GM23338 (cell line): ENCODE measurements at regions not wholly inside any gene's neighbourhood (a gene's known extent, or its start where the extent isn't known, plus 50 kb on each side); places are given as distances from the start of the nearest gene placed in this dataset.
A peak's percentile ranks its signal among the peaks of the same experiment; 100 is the strongest.

Source experiments
- ATAC-seq: fragments of 200-7000 bp; cut with Tn5 transposase; 3 replicates; pipeline ENCODE4 v1.9.1; 2020
- DNase-seq: peaks from one replicate; pipeline ENCODE4 v3.0.0-alpha.2; 2015; ENCODE audit warnings: low spot score
- H2AFZ ChIP-seq: fragments of 200-600 bp; sonication (generic); 2 replicates; pipeline ENCODE4 v1.8.0; 2016; ENCODE audit warnings: antibody characterized with exemption, mild to moderate bottlenecking, moderate library complexity
- H3F3A ChIP-seq: fragments of 200-600 bp; sonication (generic); replicated peaks from 2 replicates; pipeline ENCODE4 v1.8.0; 2017; ENCODE audit warnings: antibody characterized with exemption, mixed run types, low read depth
- H3K27ac ChIP-seq: fragments of 200-600 bp; sonication (generic); 2 replicates; pipeline ENCODE4 v1.6.1; 2016; ENCODE audit warnings: low read depth
- H3K27me3 ChIP-seq: fragments of 200-600 bp; sonication (generic); 2 replicates; pipeline ENCODE4 v1.8.0; 2016; ENCODE audit warnings: mild to moderate bottlenecking, mixed run types, moderate library complexity; ENCODE audit not compliant: insufficient read depth
- H3K36me3 ChIP-seq: fragments of 200-600 bp; sonication (generic); 2 replicates; pipeline ENCODE4 v1.8.0; 2016; ENCODE audit warnings: mild to moderate bottlenecking; ENCODE audit not compliant: insufficient read depth
- H3K4me1 ChIP-seq: fragments of 200-600 bp; sonication (generic); 2 replicates; pipeline ENCODE4 v1.8.0; 2016; ENCODE audit warnings: mild to moderate bottlenecking, moderate library complexity; ENCODE audit not compliant: insufficient read depth
- H3K4me2 ChIP-seq: fragments of 200-600 bp; sonication (generic); 2 replicates; pipeline ENCODE4 v1.7.1; 2017; ENCODE audit warnings: mixed run types
- H3K4me3 ChIP-seq: fragments of 200-600 bp; sonication (generic); 2 replicates; pipeline ENCODE4 v1.6.1; 2016; ENCODE audit warnings: mixed run types
- H3K79me2 ChIP-seq: fragments of 200-600 bp; sonication (generic); replicated peaks from 2 replicates; pipeline ENCODE4 v1.8.0; 2017; ENCODE audit warnings: mild to moderate bottlenecking; ENCODE audit not compliant: insufficient read depth
- H3K9me2 ChIP-seq: fragments of 200-600 bp; sonication (generic); 2 replicates; pipeline ENCODE4 v1.8.0; 2017; ENCODE audit not compliant: insufficient read depth
- H4K20me1 ChIP-seq: fragments of 200-600 bp; sonication (generic); replicated peaks from 2 replicates; pipeline ENCODE4 v1.8.0; 2017; ENCODE audit warnings: mild to moderate bottlenecking; ENCODE audit not compliant: insufficient read depth
- H3K27ac Mint-ChIP-seq: 2 replicates; pipeline ENCODE4 v1.8.0; 2020; ENCODE audit warnings: inconsistent platforms, mild to moderate bottlenecking, moderate library complexity, mixed read lengths
- H3K27me3 Mint-ChIP-seq: 3 replicates; pipeline ENCODE4 v1.8.0; 2022; ENCODE audit warnings: low read depth, mild to moderate bottlenecking, moderate library complexity, mixed read lengths, inconsistent platforms; ENCODE audit not compliant: insufficient read depth, poor library complexity
- H3K36me3 Mint-ChIP-seq: 3 replicates; pipeline ENCODE4 v1.8.0; 2021; ENCODE audit warnings: low read depth, mild to moderate bottlenecking, inconsistent platforms, moderate library complexity, mixed read lengths
- H3K4me1 Mint-ChIP-seq: 3 replicates; pipeline ENCODE4 v1.8.0; 2020; ENCODE audit warnings: mild to moderate bottlenecking, inconsistent platforms, mixed read lengths
- H3K4me3 Mint-ChIP-seq: 3 replicates; pipeline ENCODE4 v1.8.0; 2021; ENCODE audit warnings: moderate library complexity, mild to moderate bottlenecking, inconsistent platforms, mixed read lengths
- H3K9me3 Mint-ChIP-seq: 3 replicates; pipeline ENCODE4 v1.8.0; 2020; ENCODE audit warnings: moderate library complexity, mild to moderate bottlenecking, inconsistent platforms, mixed read lengths
- EZH2 ChIP-seq: fragments of 200-600 bp; sonication (generic); IDR thresholded peaks from one replicate; pipeline ENCODE4 v1.8.0; 2017; ENCODE audit warnings: antibody characterized with exemption, mild to moderate bottlenecking, low read depth; ENCODE audit not compliant: unreplicated experiment
- EZH2phosphoT487 ChIP-seq: fragments of 200-600 bp; sonication (generic); IDR thresholded peaks from one replicate; pipeline ENCODE4 v1.8.1; 2018; ENCODE audit warnings: antibody characterized with exemption; ENCODE audit not compliant: unreplicated experiment
- JUNB ChIP-seq: IDR thresholded peaks from one replicate; pipeline ENCODE4 v1.6.1; 2016; ENCODE audit warnings: antibody characterized with exemption; ENCODE audit not compliant: unreplicated experiment
- NANOG ChIP-seq: IDR thresholded peaks from 2 replicates; pipeline ENCODE4 v1.6.1; 2016; ENCODE audit warnings: antibody characterized with exemption, borderline replicate concordance
- POLR2AphosphoS5 ChIP-seq: IDR thresholded peaks from 2 replicates; pipeline ENCODE4 v1.6.1; 2016; ENCODE audit warnings: antibody characterized with exemption, low read depth
- STAT1 ChIP-seq: IDR thresholded peaks from one replicate; pipeline ENCODE4 v1.6.1; 2016; ENCODE audit warnings: antibody characterized with exemption; ENCODE audit not compliant: unreplicated experiment
- ZNF114 ChIP-seq: fragments of 250-450 bp; sonication (Bioruptor Pico); IDR thresholded peaks from 2 replicates; pipeline ENCODE4 v1.5.0; 2020; ENCODE audit warnings: mild to moderate bottlenecking, moderate library complexity
- ZNF331 ChIP-seq: fragments of 250-450 bp; sonication (Bioruptor Pico); IDR thresholded peaks from 2 replicates; pipeline ENCODE4 v1.5.0; 2020; ENCODE audit warnings: low read depth, mild to moderate bottlenecking, moderate library complexity
- TF ChIP-seq, protein P1 (sequence below): IDR thresholded peaks from 2 replicates; pipeline ENCODE4 v1.6.1; 2016; ENCODE audit warnings: antibody characterized with exemption
- TF ChIP-seq, protein P2 (sequence below), 2 experiments: fragments of 200-600 bp in 1 of 2; sonication (generic) in 1 of 2; conservative IDR thresholded peaks; 2 replicates each; pipeline versions ENCODE4 v1.5.1 to v1.6.1; 2016 to 2017; ENCODE audit warnings: antibody characterized with exemption in 2 of 2, low read depth in 2 of 2, mild to moderate bottlenecking in 2 of 2, moderate library complexity in 1 of 2

- H3K4me2 ChIP-seq, result no peak overlapping the region
- H3K9me2 ChIP-seq, result peaks cover 11% of the 10 kb centered on the region; the same call in 1 of the 2 replicates
- no peak overlapping the region for H3K4me3 ChIP-seq
- H3K27me3 Mint-ChIP-seq, result peaks cover 2% of the 10 kb centered on the region
- H3K27me3 ChIP-seq, result no peaks in the 10 kb centered on the region
- H3K9me3 Mint-ChIP-seq, result no peaks in the 10 kb centered on the region
- no peaks in the 10 kb centered on the region for H3F3A ChIP-seq
- no peaks in the 10 kb centered on the region for H3K79me2 ChIP-seq
- H3K27ac Mint-ChIP-seq, result no peak overlapping the region
- H4K20me1 ChIP-seq, result no peaks in the 10 kb centered on the region
- H3K4me1 Mint-ChIP-seq, result no peaks in the 10 kb centered on the region
- H3K36me3 ChIP-seq, result no peaks in the 10 kb centered on the region
- TF ChIP-seq STAT1 (no peak), ZNF331 (CRISPR knock-in tag) (no peak), ZNF114 (CRISPR knock-in tag) (no peak), POLR2AphosphoS5 (no peak), EZH2phosphoT487 (no peak), JUNB (no peak)
- no peak for ATAC-seq
- DNase-seq, result no peak
- H2AFZ ChIP-seq, result no peak overlapping the region
- H3K4me3 Mint-ChIP-seq, result no peak overlapping the region
- H3K4me1 ChIP-seq, result no peaks in the 10 kb centered on the region
- no peak overlapping the region for H3K27ac ChIP-seq
- no peaks in the 10 kb centered on the region for H3K36me3 Mint-ChIP-seq
These were observed 125.2 kb upstream of the ZNF648 start for GRCh38 chr1:182186757-182187146.

GRCh38 chr1:182185842-182186756 is 124.6 kb upstream of the ZNF648 start:
- no peaks in the 10 kb centered on the region for H3K4me1 ChIP-seq
- no peaks in the 10 kb centered on the region for H3K27me3 Mint-ChIP-seq
- H3K4me1 Mint-ChIP-seq, result no peaks in the 10 kb centered on the region
- ATAC-seq, result no peak
- no peak overlapping the region for H3K4me3 ChIP-seq
- no peak overlapping the region for H3K4me3 Mint-ChIP-seq
- H3K79me2 ChIP-seq, result no peaks in the 10 kb centered on the region
- no peaks in the 10 kb centered on the region for H3F3A ChIP-seq
- DNase-seq, result peak; percentile 15
- H3K36me3 ChIP-seq, result no peaks in the 10 kb centered on the region
- H3K9me2 ChIP-seq, result peaks cover 11% of the 10 kb centered on the region; the same call in 1 of the 2 replicates
- no peaks in the 10 kb centered on the region for H3K27me3 ChIP-seq
- H3K9me3 Mint-ChIP-seq, result no peaks in the 10 kb centered on the region
- H3K36me3 Mint-ChIP-seq, result no peaks in the 10 kb centered on the region
- H3K27ac Mint-ChIP-seq, result no peak overlapping the region
- H3K27ac ChIP-seq, result no peak overlapping the region
- TF ChIP-seq ZNF331 (CRISPR knock-in tag) (no peak), EZH2 (no peak), NANOG (no peak), JUNB (no peak), ZNF114 (CRISPR knock-in tag) (no peak)
- TF ChIP-seq, protein P1, sequence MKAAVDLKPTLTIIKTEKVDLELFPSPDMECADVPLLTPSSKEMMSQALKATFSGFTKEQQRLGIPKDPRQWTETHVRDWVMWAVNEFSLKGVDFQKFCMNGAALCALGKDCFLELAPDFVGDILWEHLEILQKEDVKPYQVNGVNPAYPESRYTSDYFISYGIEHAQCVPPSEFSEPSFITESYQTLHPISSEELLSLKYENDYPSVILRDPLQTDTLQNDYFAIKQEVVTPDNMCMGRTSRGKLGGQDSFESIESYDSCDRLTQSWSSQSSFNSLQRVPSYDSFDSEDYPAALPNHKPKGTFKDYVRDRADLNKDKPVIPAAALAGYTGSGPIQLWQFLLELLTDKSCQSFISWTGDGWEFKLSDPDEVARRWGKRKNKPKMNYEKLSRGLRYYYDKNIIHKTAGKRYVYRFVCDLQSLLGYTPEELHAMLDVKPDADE, result no peak
- no peak overlapping the region for H3K4me2 ChIP-seq
- no peaks in the 10 kb centered on the region for H4K20me1 ChIP-seq
- no peak overlapping the region for H2AFZ ChIP-seq

DNA sequence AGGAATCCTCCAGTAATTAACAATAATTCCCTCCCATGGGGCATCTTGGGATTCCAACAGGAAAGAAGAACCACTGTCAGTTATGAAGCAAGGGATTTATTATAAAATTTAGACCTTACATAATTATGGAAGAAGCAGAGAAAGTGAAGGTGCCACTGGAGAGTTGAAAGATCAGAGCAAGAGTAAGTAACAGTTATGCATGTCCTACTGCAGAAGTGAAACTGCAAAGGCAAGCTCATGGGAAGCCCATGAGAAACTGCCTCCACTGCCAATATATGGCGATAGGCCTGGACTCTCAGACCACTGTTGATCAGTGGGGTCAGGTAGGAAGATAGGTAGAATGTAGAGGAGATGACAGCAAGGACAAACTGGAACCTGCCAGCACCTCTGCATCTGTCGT is 123.6 kb upstream of the ZNF648 start:
- Histone ChIP-seq H3K27ac (no peak overlapping the region), H3K4me2 (no peak overlapping the region), H3K9me2 (peaks cover 11% of the 10 kb centered on the region; the same call in 1 of the 2 replicates), H3K4me1 (no peaks in the 10 kb centered on the region), H4K20me1 (no peaks in the 10 kb centered on the region), H3F3A (no peaks in the 10 kb centered on the region), H3K27me3 (no peaks in the 10 kb centered on the region), H2AFZ (no peak overlapping the region), H3K36me3 (no peaks in the 10 kb centered on the region), H3K79me2 (no peaks in the 10 kb centered on the region), H3K4me3 (no peak overlapping the region)
- Mint-ChIP-seq H3K9me3 (no peaks in the 10 kb centered on the region), H3K27ac (no peak overlapping the region), H3K27me3 (no peaks in the 10 kb centered on the region), H3K4me1 (no peaks in the 10 kb centered on the region), H3K4me3 (no peak overlapping the region), H3K36me3 (no peaks in the 10 kb centered on the region)
- ATAC-seq, result no peak
- DNase-seq, result no peak
- TF ChIP-seq, protein P2, sequence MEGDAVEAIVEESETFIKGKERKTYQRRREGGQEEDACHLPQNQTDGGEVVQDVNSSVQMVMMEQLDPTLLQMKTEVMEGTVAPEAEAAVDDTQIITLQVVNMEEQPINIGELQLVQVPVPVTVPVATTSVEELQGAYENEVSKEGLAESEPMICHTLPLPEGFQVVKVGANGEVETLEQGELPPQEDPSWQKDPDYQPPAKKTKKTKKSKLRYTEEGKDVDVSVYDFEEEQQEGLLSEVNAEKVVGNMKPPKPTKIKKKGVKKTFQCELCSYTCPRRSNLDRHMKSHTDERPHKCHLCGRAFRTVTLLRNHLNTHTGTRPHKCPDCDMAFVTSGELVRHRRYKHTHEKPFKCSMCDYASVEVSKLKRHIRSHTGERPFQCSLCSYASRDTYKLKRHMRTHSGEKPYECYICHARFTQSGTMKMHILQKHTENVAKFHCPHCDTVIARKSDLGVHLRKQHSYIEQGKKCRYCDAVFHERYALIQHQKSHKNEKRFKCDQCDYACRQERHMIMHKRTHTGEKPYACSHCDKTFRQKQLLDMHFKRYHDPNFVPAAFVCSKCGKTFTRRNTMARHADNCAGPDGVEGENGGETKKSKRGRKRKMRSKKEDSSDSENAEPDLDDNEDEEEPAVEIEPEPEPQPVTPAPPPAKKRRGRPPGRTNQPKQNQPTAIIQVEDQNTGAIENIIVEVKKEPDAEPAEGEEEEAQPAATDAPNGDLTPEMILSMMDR (conservative IDR thresholded peaks at IDR 0.05; ENCODE audit: low read depth in 2 of 2), result no peak
- TF ChIP-seq EZH2 (no peak), EZH2phosphoT487 (no peak), ZNF114 (CRISPR knock-in tag) (no peak), NANOG (no peak), POLR2AphosphoS5 (no peak)
- TF ChIP-seq, protein P1, result no peak
